H1 (cell line): ENCODE measurements at regions not wholly inside any gene's neighbourhood (a gene's known extent, or its start where the extent isn't known, plus 50 kb on each side); places are given as distances from the start of the nearest gene placed in this dataset.

Source experiments
- CTCF ChIA-PET: fragments of 300-600 bp; sonication (Branson Sonifier 250); formaldehyde crosslinking; loops from one replicate; lab custom pipeline; 2021; ENCODE audit not compliant: partially characterized antibody; lab: Charles Lee
- POLR2A ChIA-PET: fragments of 300-600 bp; sonication (Branson Sonifier 250); formaldehyde crosslinking; loops from one replicate; lab custom pipeline; 2021; ENCODE audit warnings: inconsistent platforms; ENCODE audit not compliant: partially characterized antibody; lab: Charles Lee
- DNase-seq, 2 experiments: peaks; one replicate each; pipeline versions ENCODE4 v3.0.0 to v3.0.0-alpha.2; 2010 to 2022; ENCODE audit warnings: low spot score in 2 of 2, low read depth in 1 of 2, mixed read lengths in 1 of 2
- FAIRE-seq: peaks from 2 replicates; lab custom pipeline; 2011; peaks lifted over from hg19 to GRCh38; lab: Jason Lieb, UNC
- H2AFZ ChIP-seq: 2 replicates; pipeline ENCODE4 v1.8.1; 2012; ENCODE audit warnings: low read length, inconsistent platforms
- H2AK5ac ChIP-seq: 2 replicates; pipeline ENCODE4 v1.6.1; 2013; ENCODE audit warnings: low read depth, low read length
- H2BK120ac ChIP-seq: replicated peaks from 2 replicates; pipeline ENCODE3; 2013; ENCODE audit warnings: low read depth, low read length, inconsistent platforms
- H2BK12ac ChIP-seq: 2 replicates; pipeline ENCODE4 v1.6.1; 2013; ENCODE audit warnings: low read depth, low read length
- H2BK15ac ChIP-seq: 2 replicates; pipeline ENCODE4 v1.6.1; 2013; ENCODE audit warnings: low read length
- H2BK20ac ChIP-seq: 2 replicates; pipeline ENCODE4 v1.6.1; 2013; ENCODE audit warnings: low read length
- H2BK5ac ChIP-seq: 2 replicates; pipeline ENCODE4 v1.6.1; 2013; ENCODE audit warnings: low read depth, low read length
- H3K14ac ChIP-seq: 2 replicates; pipeline ENCODE4 v1.6.1; 2013; ENCODE audit warnings: inconsistent platforms; ENCODE audit not compliant: insufficient read length
- H3K18ac ChIP-seq: 2 replicates; pipeline ENCODE4 v1.6.1; 2013; ENCODE audit warnings: low read length; ENCODE audit errors: extremely low read depth
- H3K23ac ChIP-seq: 2 replicates; pipeline ENCODE4 v1.6.1; 2013; ENCODE audit warnings: inconsistent platforms; ENCODE audit not compliant: insufficient read length
- H3K23me2 ChIP-seq: 2 replicates; pipeline ENCODE4 v1.6.1; 2013; ENCODE audit warnings: low read depth, low read length
- H3K27ac ChIP-seq: 2 replicates; pipeline ENCODE4 v1.6.1; 2011; ENCODE audit warnings: low read depth, low read length, inconsistent platforms
- H3K27me3 ChIP-seq, 4 experiments: replicated peaks in 1 of 4; 1 replicate in 1 of 4; 2 replicates in 3 of 4; pipeline versions ENCODE4 v1.6.1 to v1.8.1; 2011 to 2013; ENCODE audit warnings: low read length in 3 of 4, mild to moderate bottlenecking in 3 of 4, inconsistent platforms in 2 of 4, mixed read lengths in 2 of 4, moderate library complexity in 1 of 4; ENCODE audit not compliant: control insufficient read depth in 3 of 4, insufficient read depth in 3 of 4; ENCODE audit errors: extremely low read depth in 1 of 4
- H3K36me3 ChIP-seq, 4 experiments: 2 replicates each; pipeline versions ENCODE4 v1.6.1 to v1.8.1; 2011 to 2013; ENCODE audit warnings: mild to moderate bottlenecking in 4 of 4, low read length in 3 of 4, moderate library complexity in 2 of 4, control low read depth in 1 of 4, inconsistent platforms in 1 of 4; ENCODE audit not compliant: insufficient read depth in 4 of 4, control insufficient read depth in 2 of 4
- H3K4ac ChIP-seq: replicated peaks from 2 replicates; pipeline ENCODE3; 2013; ENCODE audit warnings: low read length, low read depth, mixed read lengths, inconsistent platforms; ENCODE audit not compliant: insufficient read length
- H3K4me1 ChIP-seq, 4 experiments: replicated peaks in 1 of 4; 1 replicate in 1 of 4; 2 replicates in 3 of 4; pipeline versions ENCODE4 v1.6.1 to v1.8.1; 2011 to 2013; ENCODE audit warnings: low read length in 3 of 4, inconsistent platforms in 2 of 4, mixed read lengths in 1 of 4; ENCODE audit not compliant: insufficient read depth in 4 of 4, control insufficient read depth in 3 of 4
- H3K4me2 ChIP-seq, 2 experiments: 2 replicates each; pipeline versions ENCODE4 v1.6.1 to v1.8.1; 2011 to 2013; ENCODE audit warnings: low read depth in 2 of 2, low read length in 2 of 2, control low read depth in 1 of 2, inconsistent platforms in 1 of 2, mild to moderate bottlenecking in 1 of 2; ENCODE audit not compliant: insufficient read depth in 1 of 2
- H3K4me3 ChIP-seq, 4 experiments: fragments of 200-600, 300-600 bp in 1 of 4; sonication (generic), shearing (Covaris generic), sonication (Bioruptor Twin) in 1 of 4; 2 replicates each; pipeline versions ENCODE4 v1.5.1 to v1.8.1; 2011 to 2016; ENCODE audit warnings: low read length in 4 of 4, low read depth in 3 of 4, control low read depth in 2 of 4, inconsistent platforms in 2 of 4, mild to moderate bottlenecking in 2 of 4, mixed read lengths in 1 of 4, moderate library complexity in 1 of 4; ENCODE audit not compliant: insufficient read depth in 2 of 4; ENCODE audit errors: extremely low read depth in 1 of 4
- H3K56ac ChIP-seq: replicated peaks from 2 replicates; pipeline ENCODE3; 2013; ENCODE audit warnings: low read depth, mild to moderate bottlenecking, mixed read lengths, low read length, inconsistent platforms; ENCODE audit not compliant: insufficient read length
- H3K79me1 ChIP-seq: 2 replicates; pipeline ENCODE4 v1.6.1; 2013; ENCODE audit warnings: low read depth, low read length, control low read depth
- H3K79me2 ChIP-seq, 2 experiments: 2 replicates each; pipeline versions ENCODE4 v1.6.1 to v1.8.1; 2012 to 2013; ENCODE audit warnings: low read length in 2 of 2, mild to moderate bottlenecking in 2 of 2, inconsistent platforms in 1 of 2; ENCODE audit not compliant: insufficient read depth in 2 of 2, control insufficient read depth in 1 of 2
- H3K9ac ChIP-seq, 4 experiments: replicated peaks in 1 of 4; 1 replicate in 1 of 4; 2 replicates in 3 of 4; pipeline versions ENCODE4 v1.6.1 to v1.8.1; 2011 to 2013; ENCODE audit warnings: low read depth in 3 of 4, low read length in 3 of 4, control low read depth in 2 of 4, mild to moderate bottlenecking in 2 of 4, moderate library complexity in 2 of 4, inconsistent platforms in 1 of 4; ENCODE audit errors: extremely low read depth in 1 of 4
- H3K9me3 ChIP-seq, 2 experiments: 2 replicates each; pipeline versions ENCODE4 v1.6.1 to v1.8.1; 2012 to 2013; ENCODE audit warnings: mild to moderate bottlenecking in 2 of 2, moderate library complexity in 2 of 2, control low read depth in 1 of 2, inconsistent platforms in 1 of 2, low read depth in 1 of 2, low read length in 1 of 2, mixed read lengths in 1 of 2; ENCODE audit not compliant: insufficient read depth in 2 of 2
- H4K20me1 ChIP-seq, 2 experiments: replicated peaks in 1 of 2; 2 replicates each; pipeline versions ENCODE3 to v1.8.1; 2011 to 2013; ENCODE audit warnings: inconsistent platforms in 2 of 2, low read length in 2 of 2, mild to moderate bottlenecking in 1 of 2; ENCODE audit not compliant: insufficient read depth in 2 of 2, control insufficient read depth in 1 of 2
- H4K5ac ChIP-seq: 2 replicates; pipeline ENCODE4 v1.6.1; 2013; ENCODE audit warnings: low read length, low read depth, mixed read lengths, inconsistent platforms; ENCODE audit not compliant: insufficient read length
- H4K8ac ChIP-seq: 2 replicates; pipeline ENCODE4 v1.8.0; 2013; ENCODE audit warnings: mild to moderate bottlenecking, moderate library complexity, low read length, inconsistent platforms; ENCODE audit not compliant: insufficient read depth; ENCODE audit errors: extremely low read depth
- H4K91ac ChIP-seq: replicated peaks from 2 replicates; pipeline ENCODE3; 2013; ENCODE audit warnings: low read length, mixed read lengths, inconsistent platforms; ENCODE audit not compliant: insufficient read length
- CHD1 ChIP-seq: IDR thresholded peaks from 2 replicates; pipeline ENCODE4 v1.6.1; 2012; ENCODE audit warnings: low read depth, low read length, improper control_type of control experiment
- CREB1 ChIP-seq: IDR thresholded peaks from 2 replicates; pipeline ENCODE4 v1.6.1; 2012; ENCODE audit warnings: inconsistent platforms
- EP300 ChIP-seq, 2 experiments: IDR thresholded peaks; 1 replicate in 1 of 2; 2 replicates in 1 of 2; pipeline ENCODE4 v1.6.1; 2011 to 2012; ENCODE audit warnings: low read depth in 2 of 2, low read length in 2 of 2, mild to moderate bottlenecking in 2 of 2, borderline replicate concordance in 1 of 2, inconsistent platforms in 1 of 2, moderate library complexity in 1 of 2
- GTF2F1 ChIP-seq: IDR thresholded peaks from 2 replicates; pipeline ENCODE4 v1.6.1; 2012; ENCODE audit warnings: low read depth, low read length, improper control_type of control experiment, borderline replicate concordance
- JUND ChIP-seq: IDR thresholded peaks from 2 replicates; pipeline ENCODE4 v1.6.1; 2011; ENCODE audit warnings: mild to moderate bottlenecking, improper control_type of control experiment, low read length
- KDM1A ChIP-seq: fragments of 200-600, 300-600 bp; sonication (generic); IDR thresholded peaks from 2 replicates; pipeline ENCODE4 v1.7.1; 2016; ENCODE audit warnings: mild to moderate bottlenecking, low read length, borderline replicate concordance
- KDM4A ChIP-seq: IDR thresholded peaks from one replicate; pipeline ENCODE4 v1.7.1; 2012; ENCODE audit warnings: low read depth, mild to moderate bottlenecking, moderate library complexity, low read length, inconsistent platforms; ENCODE audit not compliant: severe bottlenecking
- PHF8 ChIP-seq: fragments of 200-600 bp; sonication (generic); conservative IDR thresholded peaks from 2 replicates; pipeline ENCODE4 v1.7.1; 2012; ENCODE audit warnings: low read depth, mild to moderate bottlenecking, inconsistent platforms, low read length, moderate library complexity
- POLR2A ChIP-seq, 2 experiments: IDR thresholded peaks; 1 replicate in 1 of 2; 2 replicates in 1 of 2; pipeline ENCODE4 v1.6.1; 2011; ENCODE audit warnings: low read depth in 2 of 2, low read length in 2 of 2, mild to moderate bottlenecking in 2 of 2; ENCODE audit errors: control extremely low read depth in 1 of 2
- RXRA ChIP-seq: IDR thresholded peaks from 2 replicates; pipeline ENCODE4 v1.6.1; 2011; ENCODE audit warnings: low read depth, mild to moderate bottlenecking, low read length, moderate library complexity; ENCODE audit not compliant: insufficient read depth
- SAP30 ChIP-seq: fragments of 300-600 bp; sonication (generic); IDR thresholded peaks from 2 replicates; pipeline ENCODE4 v1.7.1; 2012; ENCODE audit warnings: low read length, moderate library complexity, mild to moderate bottlenecking, inconsistent platforms; ENCODE audit not compliant: insufficient read depth, insufficient replicate concordance
- YY1 ChIP-seq: IDR thresholded peaks from 2 replicates; pipeline ENCODE4 v1.6.1; 2011; ENCODE audit warnings: low read depth, mild to moderate bottlenecking, low read length

DNA sequence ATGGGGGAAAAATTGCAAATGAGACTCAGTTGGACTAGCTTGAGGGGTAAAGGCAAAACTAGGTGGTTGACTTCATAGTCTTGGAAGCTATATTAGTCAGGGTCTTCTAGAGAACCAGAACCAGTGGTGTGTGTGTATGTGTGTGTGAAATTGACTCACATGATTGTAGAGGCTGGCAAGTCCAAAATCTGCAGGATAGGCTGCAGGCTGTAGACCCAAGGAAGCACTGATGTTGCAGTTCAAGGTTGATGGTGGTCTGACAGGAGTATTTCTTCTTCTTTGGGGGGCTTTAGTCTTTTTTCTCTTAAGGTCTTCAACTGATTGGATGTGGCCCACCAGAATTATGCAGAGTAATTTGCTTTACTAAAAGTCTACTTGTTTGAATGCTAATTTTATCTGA lies 217.4 kb downstream of the MANEA start:
- H3K18ac ChIP-seq, result no peak overlapping the region

More for the DNA sequence above, 217.4 kb downstream of the MANEA start:
- no peak overlapping the region for H3K4me3 ChIP-seq
- CTCF ChIA-PET, result no interaction called here
- H3K4me1 ChIP-seq, result no peaks in the 10 kb centered on the region
- H2AFZ ChIP-seq, result no peak overlapping the region
- H4K91ac ChIP-seq, result no peak overlapping the region
- TF ChIP-seq POLR2A (IDR thresholded peaks at IDR 0.05; ENCODE audit: control extremely low read depth in 1 of 2, low read depth in 2 of 2, low read length in 2 of 2) (no peak), CREB1 (no peak), CHD1 (no peak), SAP30 (no peak), EP300 (IDR thresholded peaks at IDR 0.05; ENCODE audit: borderline replicate concordance in 1 of 2, low read depth in 2 of 2, low read length in 2 of 2) (no peak), RXRA (no peak), KDM4A (no peak), KDM1A (no peak), JUND (no peak), YY1 (no peak), PHF8 (no peak), GTF2F1 (no peak)
- TF ChIP-seq, all 59 proteins: peak for 0
- Histone ChIP-seq H3K56ac (no peak overlapping the region), H3K79me1 (no peaks in the 10 kb centered on the region; the same call in 1 of the 2 replicates), H4K20me1 (no peaks in the 10 kb centered on the region), H4K8ac (no peak overlapping the region), H3K23me2 (no peaks in the 10 kb centered on the region), H4K5ac (no peak overlapping the region), H2BK20ac (no peak overlapping the region), H2BK12ac (no peak overlapping the region), H2BK5ac (no peak overlapping the region), H2AK5ac (no peak overlapping the region), H2BK120ac (no peak overlapping the region), H2BK15ac (no peak overlapping the region), H3K4me2 (no peak overlapping the region), H3K9ac (no peak overlapping the region), H3K14ac (no peak overlapping the region), H3K36me3 (no peaks in the 10 kb centered on the region), H3K9me3 (no peaks in the 10 kb centered on the region), H3K23ac (no peak overlapping the region), H3K27me3 (peaks cover 0 to 6% (median 4%) of the 10 kb centered on the region in 4 experiments; a peak in 4 of 7 replicates), H3K79me2 (no peaks in the 10 kb centered on the region), H3K4ac (no peak overlapping the region), H3K27ac (no peak overlapping the region)
- DNase-seq, result no peak
- FAIRE-seq, result no peak
- POLR2A ChIA-PET, result no interaction called here
